Activated CD4-positive, alpha-beta T cell treated with anti-CD3 and anti-CD28 coated beads, Interleukin-2, amount 50 U/mL, for 16 hours (primary cell): ENCODE measurements at regions not wholly inside any gene's neighbourhood (a gene's known extent, or its start where the extent isn't known, plus 50 kb on each side); places are given as distances from the start of the nearest gene placed in this dataset.
"Not testable (repeated sequence)": the region's sequence is repeated elsewhere in the genome, so short reads cannot be mapped to it uniquely, and the experiment has no call there.

Experiments used
- DNase-seq: peaks from one replicate; pipeline ENCODE4 v3.0.0-alpha.2; 2020

- DNase-seq, result no peak
Observed at GRCh38 chr18:64380117-64380516, 231.2 kb upstream of the LINC00305 start.

DNA sequence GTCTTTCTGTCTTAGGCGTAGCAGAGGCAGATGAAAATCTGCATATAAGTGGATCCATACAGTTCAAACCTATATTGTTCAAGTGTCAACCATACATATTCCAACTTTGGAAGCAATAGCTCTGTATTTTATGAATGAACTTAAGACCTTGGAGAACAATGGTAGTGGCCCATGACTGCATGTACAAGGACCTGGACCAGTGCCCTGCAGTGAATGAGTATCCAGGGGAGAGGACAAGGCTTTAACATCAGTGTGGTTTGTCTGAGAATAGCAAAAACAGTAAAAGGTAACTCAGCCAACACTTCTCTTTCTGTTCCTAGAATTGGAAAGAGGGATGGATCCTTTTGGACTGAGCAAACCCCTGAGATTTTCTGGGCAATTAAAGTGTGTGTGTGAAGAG, 230.8 kb upstream of the LINC00305 start:
- no peak for DNase-seq

GRCh38 chr18:64377446-64377845, 228.6 kb upstream of the LINC00305 start:
- no peak for DNase-seq

DNA sequence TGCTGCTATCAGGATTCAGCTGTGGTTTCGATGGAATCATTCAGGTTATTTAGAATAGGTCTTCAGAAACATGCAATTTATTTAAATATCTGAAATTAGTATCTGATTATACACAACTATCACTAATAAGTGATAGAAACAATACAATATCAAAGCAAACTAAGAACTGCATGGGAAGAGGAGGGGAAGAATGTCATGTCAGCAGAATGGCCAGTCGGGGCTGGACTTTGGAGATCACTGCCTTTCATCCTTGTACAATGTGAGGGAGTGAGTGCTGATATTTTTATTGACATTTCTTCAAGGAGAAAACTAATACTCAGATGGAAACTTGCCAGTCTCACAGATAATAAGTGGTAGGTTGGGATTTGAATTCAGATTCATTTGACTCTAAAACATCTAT, 224.0 kb upstream of the LINC00305 start:
- no peak for DNase-seq

GRCh38 chr18:64369830-64370440, 221.0 kb upstream of the LINC00305 start:
- DNase-seq, result not testable (repeated sequence)

DNA sequence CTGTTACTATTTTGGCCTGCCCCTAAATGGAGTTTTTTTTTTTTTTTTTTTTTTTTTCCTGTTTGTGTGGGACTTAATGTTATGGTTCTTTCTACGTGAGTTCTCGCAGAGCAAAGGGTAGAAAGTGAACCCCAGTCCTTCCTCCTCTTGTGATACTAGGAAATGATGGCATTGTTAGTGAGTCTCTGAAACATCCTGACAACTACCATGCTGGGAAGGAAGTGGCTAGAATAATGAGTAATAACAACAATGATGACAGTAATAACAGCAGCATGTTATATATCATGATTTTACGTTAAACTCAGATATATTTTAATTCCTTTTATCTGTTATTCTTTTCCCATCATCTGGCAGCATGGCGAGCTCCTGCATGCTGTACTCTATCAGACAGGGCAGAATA, 216.2 kb upstream of the LINC00305 start:
- peak; percentile 5 for DNase-seq

DNA sequence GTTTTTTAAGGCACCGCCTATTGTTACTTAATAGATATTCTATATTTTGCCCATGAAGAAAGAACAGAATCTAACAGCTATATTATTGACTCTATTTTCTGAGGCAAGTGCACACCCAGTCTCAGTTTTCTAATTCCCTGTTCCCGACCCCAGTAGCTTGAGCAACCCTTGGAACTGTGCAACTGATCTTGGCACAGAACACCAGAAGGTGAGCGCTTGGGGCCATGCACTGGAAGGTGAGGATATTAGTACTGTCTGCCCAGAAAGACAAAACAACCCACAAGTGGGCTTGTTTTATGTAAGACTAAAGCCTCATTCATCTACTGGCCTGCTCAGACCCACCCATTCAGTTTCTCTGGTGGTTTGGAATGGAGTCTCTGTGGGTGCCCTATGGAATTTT, 188.8 kb upstream of the LINC00305 start:
- no peak for DNase-seq

- no peak for DNase-seq
Observed at GRCh38 chr18:64337018-64337417, 188.1 kb upstream of the LINC00305 start.

DNA sequence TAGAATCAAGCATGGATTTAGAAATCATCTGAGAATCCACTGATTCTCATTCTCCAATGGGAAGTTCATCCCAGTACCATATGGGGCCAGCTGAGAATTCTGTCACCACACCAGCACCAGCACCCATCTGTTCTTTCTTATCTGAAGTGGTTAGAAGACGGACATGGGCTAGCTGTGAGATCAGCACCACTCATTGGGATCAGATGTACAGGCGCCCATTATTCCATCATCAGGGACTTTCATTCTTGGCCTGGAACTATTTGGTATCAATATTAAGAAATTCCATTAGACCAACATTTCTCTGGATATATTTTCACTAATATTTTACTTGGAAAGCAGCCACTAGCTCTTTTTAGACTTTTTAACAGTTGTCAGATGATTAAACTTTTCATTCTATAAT, 185.9 kb upstream of the LINC00305 start:
- no peak for DNase-seq

DNA sequence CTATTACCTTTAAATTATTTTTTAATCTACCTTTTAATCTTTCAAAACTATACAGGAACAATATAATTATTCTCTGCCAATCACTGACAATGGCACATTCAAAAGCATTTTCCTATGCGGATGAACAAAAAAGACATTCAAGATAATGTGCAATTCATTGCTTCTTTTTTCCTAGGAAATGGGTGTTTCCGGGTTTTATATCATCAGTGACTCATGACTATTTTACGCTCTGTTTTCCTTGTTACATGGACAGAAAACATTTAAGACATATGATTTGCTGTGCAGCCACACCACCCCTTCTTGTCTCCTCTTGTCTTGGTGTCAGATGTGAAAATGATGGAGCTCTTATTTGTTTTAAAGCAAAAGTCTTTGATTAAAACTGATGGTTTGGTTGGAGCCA, 184.7 kb upstream of the LINC00305 start:
- no peak for DNase-seq

GRCh38 chr18:64332835-64333234, 183.9 kb upstream of the LINC00305 start:
- no peak for DNase-seq

GRCh38 chr18:64331419-64331818, 182.5 kb upstream of the LINC00305 start:
- DNase-seq, result no peak

- no peak for DNase-seq
Observed at GRCh38 chr18:64330931-64331330, 182.0 kb upstream of the LINC00305 start.

DNA sequence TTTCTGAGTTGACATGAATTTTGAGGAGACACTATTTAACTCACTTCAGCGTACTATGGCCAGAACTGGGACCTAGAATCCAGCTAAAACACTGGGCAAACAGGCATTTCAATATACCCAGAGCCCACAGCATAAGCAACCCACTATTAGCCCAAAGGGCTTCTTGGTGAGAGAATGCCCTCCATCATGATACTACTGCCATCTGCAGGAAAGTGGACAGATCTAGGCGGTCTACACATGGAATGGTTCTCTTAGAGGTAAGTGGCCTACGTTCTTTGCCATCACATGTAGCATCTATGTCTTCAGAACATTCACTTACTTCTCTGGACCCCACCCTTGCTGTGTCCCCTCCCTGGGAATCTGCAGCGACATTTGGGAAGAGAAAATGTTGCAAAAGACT, 181.3 kb upstream of the LINC00305 start:
- DNase-seq, result no peak

DNA sequence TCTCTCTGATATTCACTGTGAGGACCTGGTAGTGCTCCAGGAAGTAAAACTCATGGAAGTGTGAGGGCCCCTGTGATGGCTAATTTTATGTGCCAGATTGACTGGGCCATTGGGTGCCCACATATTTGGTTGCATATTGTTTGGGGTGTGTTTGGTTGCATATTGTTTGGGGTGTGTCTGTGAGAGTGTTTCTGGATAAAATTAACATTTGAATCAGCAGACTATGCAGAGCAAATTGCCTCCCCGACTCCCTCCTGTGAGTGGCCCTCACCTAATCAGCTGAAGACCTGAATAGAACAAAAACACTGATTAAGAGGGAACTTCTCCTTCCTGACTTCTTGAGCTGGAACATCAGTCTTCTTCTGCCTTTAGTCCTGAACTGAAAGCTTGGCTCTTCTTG, 173.3 kb upstream of the LINC00305 start:
- no peak for DNase-seq

DNA sequence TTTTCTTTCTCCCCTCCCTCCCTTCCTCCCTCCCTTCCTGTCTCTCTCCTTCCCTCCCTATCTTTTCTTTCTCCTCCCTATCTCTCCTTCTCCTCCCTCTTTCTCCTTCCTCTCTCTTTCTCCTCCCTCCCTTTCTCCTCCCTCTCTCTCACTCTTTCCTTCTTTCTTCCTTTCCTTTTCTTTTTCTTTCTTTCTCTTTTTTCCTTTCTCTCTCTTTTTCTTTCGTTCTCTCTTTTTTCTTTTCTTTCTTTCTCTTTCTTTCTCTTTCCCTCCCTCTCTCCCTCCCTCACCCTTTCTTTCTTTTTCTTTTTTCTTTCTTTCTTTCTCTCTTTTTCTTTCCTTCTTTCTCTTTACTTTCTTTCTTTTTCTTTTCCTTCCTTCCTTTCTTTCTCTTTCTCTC, 169.7 kb upstream of the LINC00305 start:
- no peak for DNase-seq

DNA sequence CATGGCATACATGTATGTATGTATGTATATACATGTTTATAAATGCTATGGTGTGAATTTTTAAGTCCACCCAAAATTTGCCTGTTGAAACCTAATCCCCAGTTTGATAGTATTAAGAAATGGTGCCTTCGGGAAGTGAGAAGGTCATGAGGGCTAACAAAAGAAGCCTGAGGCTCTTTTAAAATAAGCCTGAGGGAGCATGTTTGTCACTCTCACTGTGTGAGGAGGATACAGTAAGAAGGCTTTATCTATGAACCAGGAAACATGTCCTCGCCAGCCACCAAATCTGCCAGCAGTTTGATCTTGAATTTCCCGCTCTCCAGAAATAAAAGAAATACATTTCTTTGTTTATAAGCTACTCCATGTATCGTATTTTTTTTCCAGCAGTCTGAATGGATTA, 163.0 kb upstream of the LINC00305 start:
- DNase-seq, result no peak

GRCh38 chr18:64295839-64296238, 147.0 kb upstream of the LINC00305 start:
- no peak for DNase-seq

- no peak for DNase-seq
Observed at GRCh38 chr18:64294967-64295366, 146.1 kb upstream of the LINC00305 start.

GRCh38 chr18:64288432-64288831, 139.5 kb upstream of the LINC00305 start:
- DNase-seq, result no peak

DNA sequence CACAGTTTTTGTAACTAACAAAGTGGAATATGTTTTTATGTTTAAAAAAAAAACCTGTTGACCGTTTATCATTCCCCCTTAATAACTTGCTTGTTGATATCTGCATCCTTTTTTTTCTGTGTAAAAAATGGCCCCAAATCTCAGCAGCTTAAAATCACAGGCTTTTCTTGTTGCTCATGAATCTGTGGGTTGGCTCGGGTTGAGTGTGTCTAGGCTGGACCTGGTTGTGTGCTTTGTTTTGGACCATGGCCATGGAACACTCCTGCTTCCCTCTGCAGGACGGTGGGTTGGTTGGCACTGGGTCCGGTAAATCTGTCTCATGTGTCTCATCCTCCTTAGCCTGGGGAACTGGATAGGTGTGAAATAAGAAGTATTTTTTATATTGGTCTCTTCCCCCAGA, 139.0 kb upstream of the LINC00305 start:
- no peak for DNase-seq

GRCh38 chr18:64283059-64283458, 134.2 kb upstream of the LINC00305 start:
- no peak for DNase-seq

- no peak for DNase-seq
Observed at GRCh38 chr18:64278026-64278425, 129.1 kb upstream of the LINC00305 start.

- DNase-seq, result no peak
Observed at GRCh38 chr18:64276311-64277090, 127.6 kb upstream of the LINC00305 start.
